ENCODE measurements at regions not wholly inside any gene's neighbourhood (a gene's known extent, or its start where the extent isn't known, plus 50 kb on each side); places are given as distances from the start of the nearest gene placed in this dataset.

- TF ChIP-seq CTCF (IDR thresholded peaks at IDR 0.05): no peak
- TF ChIP-seq POLR2A (IDR thresholded peaks at IDR 0.05): no peak
Measured at GRCh38 chr21:35266546-35266945, 217.4 kb upstream of the RUNX1 start.

Measured in tibial nerve (tissue), 3 donors.